ENCODE measurements at regions not wholly inside any gene's neighbourhood (a gene's known extent, or its start where the extent isn't known, plus 50 kb on each side); places are given as distances from the start of the nearest gene placed in this dataset.
"Not testable (repeated sequence)": the region's sequence is repeated elsewhere in the genome, so short reads cannot be mapped to it uniquely, and the experiment has no call there.

DNA sequence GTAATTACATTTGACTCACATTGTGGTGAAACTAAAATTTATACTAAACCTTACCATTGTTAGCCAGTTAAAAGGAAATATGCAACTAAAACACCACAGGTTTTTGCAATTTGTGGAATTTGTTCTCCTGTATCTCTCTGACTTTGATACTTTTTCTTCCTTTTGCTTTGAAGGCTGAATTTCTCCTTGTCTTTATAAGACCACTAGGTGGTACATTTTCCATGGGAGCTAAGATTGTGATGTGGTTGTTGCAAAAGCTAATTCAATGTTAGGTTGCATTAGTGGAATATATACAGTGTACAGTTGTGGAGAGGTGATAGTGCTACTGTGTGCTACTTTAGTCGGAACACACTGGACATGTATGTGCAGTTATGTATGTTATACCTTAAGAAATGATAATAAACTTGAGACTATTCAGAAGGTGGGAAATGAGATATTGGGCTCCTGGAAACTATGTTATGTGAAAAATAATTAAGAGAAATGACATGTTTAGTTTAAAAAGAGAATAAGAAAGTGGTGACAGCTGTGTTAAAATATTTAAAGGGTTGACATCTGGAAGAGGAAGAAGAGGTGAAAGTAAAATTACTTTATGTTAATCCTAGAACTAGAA lies 70.3 kb downstream of the ARL9 start:
- peak; percentile 21 for DNase-seq (ENCODE audit: low read depth)
- TF ChIP-seq, protein P1, sequence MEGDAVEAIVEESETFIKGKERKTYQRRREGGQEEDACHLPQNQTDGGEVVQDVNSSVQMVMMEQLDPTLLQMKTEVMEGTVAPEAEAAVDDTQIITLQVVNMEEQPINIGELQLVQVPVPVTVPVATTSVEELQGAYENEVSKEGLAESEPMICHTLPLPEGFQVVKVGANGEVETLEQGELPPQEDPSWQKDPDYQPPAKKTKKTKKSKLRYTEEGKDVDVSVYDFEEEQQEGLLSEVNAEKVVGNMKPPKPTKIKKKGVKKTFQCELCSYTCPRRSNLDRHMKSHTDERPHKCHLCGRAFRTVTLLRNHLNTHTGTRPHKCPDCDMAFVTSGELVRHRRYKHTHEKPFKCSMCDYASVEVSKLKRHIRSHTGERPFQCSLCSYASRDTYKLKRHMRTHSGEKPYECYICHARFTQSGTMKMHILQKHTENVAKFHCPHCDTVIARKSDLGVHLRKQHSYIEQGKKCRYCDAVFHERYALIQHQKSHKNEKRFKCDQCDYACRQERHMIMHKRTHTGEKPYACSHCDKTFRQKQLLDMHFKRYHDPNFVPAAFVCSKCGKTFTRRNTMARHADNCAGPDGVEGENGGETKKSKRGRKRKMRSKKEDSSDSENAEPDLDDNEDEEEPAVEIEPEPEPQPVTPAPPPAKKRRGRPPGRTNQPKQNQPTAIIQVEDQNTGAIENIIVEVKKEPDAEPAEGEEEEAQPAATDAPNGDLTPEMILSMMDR (conservative IDR thresholded peaks at IDR 0.05; ENCODE audit: low read depth, low read length) = peak; percentile 67

DNA sequence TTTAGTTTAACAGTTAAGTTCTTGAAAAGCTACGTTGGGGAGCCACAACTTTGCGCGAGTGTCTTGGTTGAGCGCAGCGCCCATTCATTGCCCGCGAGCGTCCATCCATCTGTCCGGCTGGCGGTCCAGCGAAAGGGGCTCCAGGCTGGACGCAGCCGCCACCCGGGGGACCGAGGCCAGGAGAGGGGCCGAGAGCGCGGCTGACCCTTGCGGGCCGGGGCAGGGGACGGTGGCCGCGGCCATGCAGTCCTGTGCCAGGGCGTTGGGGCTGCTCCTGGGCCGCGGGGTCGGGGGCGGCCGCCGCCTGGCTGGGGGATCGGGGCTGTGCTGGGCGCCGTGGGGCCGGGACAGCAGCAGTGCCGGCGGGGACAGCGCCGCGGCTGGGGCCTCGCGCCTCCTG lies 86.8 kb downstream of the ARL9 start:
- not testable (repeated sequence) for H3K4me3 ChIP-seq (ENCODE audit: low read length); DNase-seq (ENCODE audit: low read depth)

More for the DNA sequence above, 70.3 kb downstream of the ARL9 start:
- no peak overlapping the region for H3K4me3 ChIP-seq (ENCODE audit: low read length)

All from retinal pigment epithelial cell (primary cell).